Neural cell (in vitro differentiated cells): ENCODE measurements at regions not wholly inside any gene's neighbourhood (a gene's known extent, or its start where the extent isn't known, plus 50 kb on each side); places are given as distances from the start of the nearest gene placed in this dataset.

Source experiments
- EP300 ChIP-seq: fragments of 450-650 bp; conservative IDR thresholded peaks from 2 replicates; pipeline ENCODE4 v1.6.1; 2014; ENCODE audit warnings: antibody characterized with exemption, mild to moderate bottlenecking, moderate library complexity; ENCODE audit not compliant: poor library complexity, severe bottlenecking
- MXI1 ChIP-seq: fragments of 450-650 bp; conservative IDR thresholded peaks from 2 replicates; pipeline ENCODE4 v1.6.1; 2014; ENCODE audit warnings: antibody characterized with exemption, mild to moderate bottlenecking; ENCODE audit not compliant: poor library complexity, severe bottlenecking
- RAD21 ChIP-seq: fragments of 450-650 bp; conservative IDR thresholded peaks from 2 replicates; pipeline ENCODE4 v1.6.1; 2014; ENCODE audit warnings: antibody characterized with exemption, mild to moderate bottlenecking, moderate library complexity
- TAF1 ChIP-seq: IDR thresholded peaks from 2 replicates; pipeline ENCODE4 v1.6.1; 2012; ENCODE audit warnings: low read depth
- TF ChIP-seq, protein P1 (sequence below): fragments of 450-650 bp; IDR thresholded peaks from 2 replicates; pipeline ENCODE4 v1.5.1; 2014; ENCODE audit warnings: antibody characterized with exemption, mild to moderate bottlenecking, moderate library complexity; ENCODE audit not compliant: poor library complexity, severe bottlenecking

DNA sequence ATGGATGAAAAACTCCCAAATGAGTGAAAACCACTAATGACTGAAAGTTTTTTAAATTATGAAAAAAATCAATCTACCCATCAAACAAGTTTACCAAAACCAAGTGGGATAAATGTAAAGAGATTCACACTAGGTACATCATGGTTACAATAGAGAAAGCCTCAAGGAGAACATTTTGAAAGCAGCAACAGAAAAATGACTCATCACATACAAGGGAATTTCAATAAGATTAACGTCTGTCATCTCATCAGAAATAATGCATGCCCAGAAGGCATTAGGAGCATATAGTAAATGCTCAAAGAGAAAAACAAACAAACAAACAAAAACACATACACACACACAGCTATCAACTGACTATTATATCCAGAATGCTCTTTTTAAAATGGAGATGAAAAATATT, 261.8 kb upstream of the KIF2B start:
- TF ChIP-seq TAF1: no peak
- TF ChIP-seq, protein P1, sequence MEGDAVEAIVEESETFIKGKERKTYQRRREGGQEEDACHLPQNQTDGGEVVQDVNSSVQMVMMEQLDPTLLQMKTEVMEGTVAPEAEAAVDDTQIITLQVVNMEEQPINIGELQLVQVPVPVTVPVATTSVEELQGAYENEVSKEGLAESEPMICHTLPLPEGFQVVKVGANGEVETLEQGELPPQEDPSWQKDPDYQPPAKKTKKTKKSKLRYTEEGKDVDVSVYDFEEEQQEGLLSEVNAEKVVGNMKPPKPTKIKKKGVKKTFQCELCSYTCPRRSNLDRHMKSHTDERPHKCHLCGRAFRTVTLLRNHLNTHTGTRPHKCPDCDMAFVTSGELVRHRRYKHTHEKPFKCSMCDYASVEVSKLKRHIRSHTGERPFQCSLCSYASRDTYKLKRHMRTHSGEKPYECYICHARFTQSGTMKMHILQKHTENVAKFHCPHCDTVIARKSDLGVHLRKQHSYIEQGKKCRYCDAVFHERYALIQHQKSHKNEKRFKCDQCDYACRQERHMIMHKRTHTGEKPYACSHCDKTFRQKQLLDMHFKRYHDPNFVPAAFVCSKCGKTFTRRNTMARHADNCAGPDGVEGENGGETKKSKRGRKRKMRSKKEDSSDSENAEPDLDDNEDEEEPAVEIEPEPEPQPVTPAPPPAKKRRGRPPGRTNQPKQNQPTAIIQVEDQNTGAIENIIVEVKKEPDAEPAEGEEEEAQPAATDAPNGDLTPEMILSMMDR: no peak
- TF ChIP-seq EP300: no peak
- TF ChIP-seq RAD21: no peak
- no peak for TF ChIP-seq MXI1
